SJSA1 (cell line): ENCODE measurements at regions not wholly inside any gene's neighbourhood (a gene's known extent, or its start where the extent isn't known, plus 50 kb on each side); places are given as distances from the start of the nearest gene placed in this dataset.

Experiments
- DNase-seq, 2 experiments: peaks; one replicate each; pipeline ENCODE4 v3.0.0-alpha.2; 2015 to 2020; ENCODE audit warnings: low spot score in 2 of 2, low read depth in 1 of 2
- H3K27ac ChIP-seq: fragments of 250-450 bp; sonication (Bioruptor Pico); 2 replicates; pipeline ENCODE4 v1.5.1; 2020; ENCODE audit warnings: mild to moderate bottlenecking, moderate library complexity
- H3K27me3 ChIP-seq: fragments of 250-450 bp; sonication (Bioruptor Pico); replicated peaks from 2 replicates; pipeline ENCODE4 v1.5.1; 2020; ENCODE audit warnings: mild to moderate bottlenecking, moderate library complexity
- H3K36me3 ChIP-seq: fragments of 250-450 bp; sonication (Bioruptor Pico); 2 replicates; pipeline ENCODE4 v1.5.1; 2020; ENCODE audit warnings: mild to moderate bottlenecking
- H3K4me1 ChIP-seq: fragments of 250-450 bp; sonication (Bioruptor Pico); replicated peaks from 2 replicates; pipeline ENCODE4 v1.6.1; 2021; ENCODE audit warnings: mild to moderate bottlenecking
- H3K4me3 ChIP-seq: fragments of 250-450 bp; sonication (Bioruptor Pico); 2 replicates; pipeline ENCODE4 v1.5.1; 2020; ENCODE audit warnings: mild to moderate bottlenecking
- H3K9me3 ChIP-seq: fragments of 250-450 bp; sonication (Bioruptor Pico); replicated peaks from 2 replicates; pipeline ENCODE4 v1.5.1; 2020; ENCODE audit warnings: mild to moderate bottlenecking

DNA sequence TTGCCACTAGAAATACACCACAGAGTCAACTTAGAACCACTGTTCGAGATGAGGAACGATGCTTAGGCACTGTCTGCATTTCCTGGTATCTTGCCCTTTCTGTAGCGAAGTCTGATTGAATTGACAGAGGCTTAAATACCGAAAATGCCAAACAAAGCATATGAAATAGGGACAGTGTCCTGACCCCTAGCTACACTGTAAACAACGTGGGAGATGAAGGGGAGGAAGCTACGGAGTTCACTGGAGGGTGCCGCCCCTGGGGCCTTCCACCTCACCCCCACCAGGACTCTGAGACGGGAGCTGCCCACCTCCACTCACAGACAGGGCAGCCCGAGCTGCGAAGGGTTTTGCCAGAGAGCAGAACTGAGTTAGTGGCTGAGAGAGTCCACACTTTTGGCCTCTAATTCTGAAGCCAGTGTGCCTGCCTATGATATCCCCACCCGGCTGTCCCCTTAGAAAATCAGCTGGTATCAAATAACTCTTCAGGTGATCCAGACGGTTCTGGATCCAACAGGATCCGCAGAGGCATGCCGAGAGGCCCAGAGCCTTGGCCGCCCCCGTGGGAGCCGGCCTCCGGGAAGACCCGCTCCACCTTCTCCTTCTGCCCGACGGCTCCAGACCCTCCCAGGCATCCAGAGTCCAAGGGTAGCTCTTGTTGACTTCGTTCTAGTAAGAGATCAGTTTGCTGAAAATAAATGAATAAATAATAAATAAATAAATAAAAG is 230.7 kb upstream of the DIO3 start:
- Histone ChIP-seq H3K4me1 (no peaks in the 10 kb centered on the region), H3K27me3 (no peaks in the 10 kb centered on the region), H3K36me3 (no peaks in the 10 kb centered on the region), H3K27ac (no peak overlapping the region), H3K4me3 (no peak overlapping the region), H3K9me3 (no peaks in the 10 kb centered on the region)
- no peak for DNase-seq

DNA sequence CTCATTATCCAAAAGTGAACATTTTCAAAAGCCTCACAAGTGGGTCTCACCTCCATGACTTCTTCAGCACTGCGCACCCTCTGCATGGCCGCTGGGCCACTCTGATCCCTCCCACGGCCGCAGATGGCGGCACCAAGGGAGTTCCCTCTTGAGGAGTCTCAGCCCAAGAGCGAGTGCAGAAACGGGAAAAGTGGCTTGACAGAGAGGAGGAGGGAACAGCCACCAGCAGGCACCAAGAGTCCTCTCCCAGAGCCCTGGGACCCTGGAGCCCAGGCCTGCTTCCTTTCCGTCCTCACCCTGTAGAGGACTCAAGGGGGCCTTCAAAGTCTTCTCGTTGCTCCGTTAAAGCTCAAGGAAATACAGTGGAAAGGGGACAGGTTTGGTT is 230.2 kb upstream of the DIO3 start:
- no peak for DNase-seq

DNA sequence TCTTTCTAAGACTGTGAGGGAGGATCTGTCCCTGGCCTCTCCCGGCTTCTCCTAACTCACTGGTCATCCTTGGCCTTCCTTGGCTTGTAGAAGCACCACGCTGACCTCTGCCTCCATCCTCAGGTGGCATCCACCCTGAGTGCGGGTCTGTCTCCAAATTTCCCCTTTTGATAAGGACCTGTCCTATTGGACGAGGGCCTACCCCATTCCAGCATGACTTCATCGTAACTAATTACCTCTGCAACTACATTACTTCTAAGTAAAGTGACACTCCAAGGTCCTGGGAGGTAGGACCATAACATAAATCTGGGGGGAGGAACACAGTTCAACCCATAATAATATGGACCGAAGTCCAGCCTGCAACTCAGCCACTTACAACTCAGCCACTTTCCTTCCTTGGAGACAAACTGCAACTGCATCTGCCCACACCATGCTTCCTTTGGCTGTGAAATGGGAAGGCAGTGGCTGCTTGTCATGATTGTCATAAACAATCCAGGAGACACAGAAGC is 229.6 kb upstream of the DIO3 start:
- H3K9me3 ChIP-seq: no peaks in the 10 kb centered on the region
- H3K4me3 ChIP-seq: no peak overlapping the region
- H3K27me3 ChIP-seq: no peaks in the 10 kb centered on the region
- no peak overlapping the region for H3K27ac ChIP-seq
- DNase-seq: no peak
- H3K4me1 ChIP-seq: no peaks in the 10 kb centered on the region
- no peaks in the 10 kb centered on the region for H3K36me3 ChIP-seq

More for the DNA sequence above, 230.2 kb upstream of the DIO3 start:
- H3K4me1 ChIP-seq: no peaks in the 10 kb centered on the region
- no peaks in the 10 kb centered on the region for H3K9me3 ChIP-seq
- H3K4me3 ChIP-seq: no peak overlapping the region
- H3K36me3 ChIP-seq: no peaks in the 10 kb centered on the region
- H3K27ac ChIP-seq: no peak overlapping the region
- H3K27me3 ChIP-seq: no peaks in the 10 kb centered on the region

DNA sequence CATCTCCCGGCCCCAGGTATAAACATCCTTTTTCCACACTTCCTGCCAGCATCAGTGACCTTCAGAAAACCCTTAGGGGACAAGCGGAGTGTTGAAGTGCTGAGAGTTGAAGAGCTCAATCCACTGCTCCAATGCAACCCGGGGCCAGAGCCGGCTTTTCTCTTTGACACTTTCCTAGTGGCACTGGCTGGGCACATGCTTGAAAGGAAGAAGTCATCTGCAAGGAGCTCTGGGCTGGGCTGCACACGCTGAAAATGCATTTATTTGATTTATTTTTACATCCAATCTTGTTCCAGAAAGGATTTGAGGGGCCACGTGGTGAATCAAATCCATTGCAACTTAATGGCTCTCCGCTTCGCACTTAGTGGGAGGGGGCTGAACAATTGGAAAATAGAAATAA is 229.0 kb upstream of the DIO3 start:
- no peaks in the 10 kb centered on the region for H3K4me1 ChIP-seq
- H3K9me3 ChIP-seq: no peaks in the 10 kb centered on the region
- H3K27ac ChIP-seq: no peak overlapping the region
- no peaks in the 10 kb centered on the region for H3K27me3 ChIP-seq
- H3K36me3 ChIP-seq: no peaks in the 10 kb centered on the region
- no peak overlapping the region for H3K4me3 ChIP-seq
- no peak for DNase-seq

DNA sequence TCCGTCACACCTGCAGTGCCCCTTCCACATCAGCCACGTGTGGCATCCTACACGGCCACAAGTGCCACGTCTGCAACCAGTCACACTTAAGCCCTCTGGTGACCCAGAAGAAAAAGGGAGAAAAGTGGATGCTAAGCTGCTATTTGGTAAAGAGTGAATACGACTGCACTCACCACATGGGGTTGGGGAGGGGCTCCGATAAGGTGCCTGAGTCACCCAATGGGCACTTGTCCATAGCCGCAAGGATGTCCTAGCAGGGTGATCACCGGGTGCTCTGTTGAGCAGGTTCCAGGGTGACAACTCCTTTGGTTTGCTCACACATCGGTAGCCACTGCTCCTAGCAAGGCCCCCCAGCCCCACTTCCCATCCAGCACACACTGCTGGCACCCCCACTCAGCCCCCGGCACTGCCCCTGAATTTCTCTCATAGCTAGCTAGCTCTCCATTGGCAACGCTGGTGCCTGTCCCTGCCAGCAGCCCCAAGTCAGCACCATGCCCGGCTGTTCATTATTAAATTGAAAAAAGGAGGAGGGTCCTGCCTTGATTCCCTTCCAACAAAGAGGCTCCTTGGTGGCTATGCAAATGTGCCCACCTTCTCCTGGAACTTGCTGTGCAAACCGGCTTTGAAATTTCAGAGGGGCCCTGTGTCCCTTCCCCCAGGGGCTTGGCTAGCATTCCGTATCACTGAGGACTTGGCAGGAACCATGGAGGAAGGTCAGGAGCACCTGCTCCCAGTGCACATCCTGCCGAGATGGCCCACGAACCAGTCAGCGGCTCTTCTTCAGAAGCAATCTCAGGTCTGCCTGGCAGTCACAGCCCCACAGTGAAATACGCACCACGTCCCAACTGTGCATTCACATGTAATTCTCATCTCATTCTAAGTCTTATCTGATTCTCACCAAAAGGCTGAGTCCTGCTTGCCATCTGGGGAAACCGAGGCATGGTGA is 227.7 kb upstream of the DIO3 start:
- no peaks in the 10 kb centered on the region for H3K36me3 ChIP-seq
- no peak for DNase-seq
- no peaks in the 10 kb centered on the region for H3K27me3 ChIP-seq
- H3K4me3 ChIP-seq: no peak overlapping the region
- H3K4me1 ChIP-seq: no peaks in the 10 kb centered on the region
- no peaks in the 10 kb centered on the region for H3K9me3 ChIP-seq
- no peak overlapping the region for H3K27ac ChIP-seq

DNA sequence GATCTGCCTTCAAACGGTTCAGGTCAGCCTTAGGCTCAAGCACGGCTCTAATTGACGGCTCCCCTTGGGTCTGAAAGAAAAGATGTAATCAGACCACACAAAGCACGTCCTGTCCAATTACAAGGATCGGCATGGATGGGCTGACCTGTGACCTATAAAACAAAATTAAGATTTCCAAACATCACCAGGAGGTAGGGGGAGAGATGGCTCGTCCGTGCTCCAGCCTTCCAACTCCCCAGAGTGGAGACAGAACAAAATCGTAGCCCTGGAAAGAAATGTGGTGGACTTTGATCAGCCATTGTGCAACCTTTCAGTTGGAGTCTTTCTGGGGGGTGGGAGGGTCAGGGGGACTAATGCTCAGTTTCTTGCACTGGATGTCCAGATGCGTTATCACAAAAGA is 226.6 kb upstream of the DIO3 start:
- DNase-seq: no peak
- H3K36me3 ChIP-seq: no peaks in the 10 kb centered on the region
- H3K27me3 ChIP-seq: no peaks in the 10 kb centered on the region
- no peak overlapping the region for H3K4me3 ChIP-seq
- H3K4me1 ChIP-seq: no peaks in the 10 kb centered on the region
- no peaks in the 10 kb centered on the region for H3K9me3 ChIP-seq
- no peak overlapping the region for H3K27ac ChIP-seq

DNA sequence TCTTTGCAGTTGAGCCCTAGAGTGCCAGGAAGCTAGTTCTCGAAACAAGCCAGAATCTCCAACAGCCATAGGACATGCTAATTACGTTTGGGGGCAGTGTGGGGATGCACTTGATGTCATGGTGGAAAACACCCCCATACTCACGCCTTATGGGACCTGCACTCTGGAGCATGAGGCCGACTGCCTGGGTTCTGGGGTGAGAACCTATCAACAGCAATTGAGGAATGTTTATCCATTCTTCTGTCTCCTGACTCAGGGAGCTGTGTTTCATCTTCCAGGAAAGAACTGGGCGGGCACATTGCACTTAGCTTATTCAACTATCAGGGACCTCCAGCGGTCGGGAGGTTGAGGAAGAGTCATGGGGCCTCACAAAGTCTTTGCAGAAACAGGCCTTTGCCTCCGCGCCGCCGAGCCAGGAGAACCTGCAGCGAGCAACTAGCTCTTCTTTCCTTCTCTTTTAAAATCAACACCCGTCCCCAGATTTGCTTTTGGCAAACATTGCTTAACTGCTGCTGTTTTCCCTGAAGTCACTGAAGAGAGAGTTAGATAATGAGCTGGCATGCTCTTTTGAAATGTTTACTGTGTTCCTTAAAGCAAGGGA is 226.1 kb upstream of the DIO3 start:
- H3K27ac ChIP-seq: no peak overlapping the region
- H3K36me3 ChIP-seq: no peaks in the 10 kb centered on the region
- no peaks in the 10 kb centered on the region for H3K9me3 ChIP-seq
- H3K27me3 ChIP-seq: no peaks in the 10 kb centered on the region
- H3K4me3 ChIP-seq: no peak overlapping the region
- H3K4me1 ChIP-seq: no peaks in the 10 kb centered on the region
- DNase-seq: no peak

DNA sequence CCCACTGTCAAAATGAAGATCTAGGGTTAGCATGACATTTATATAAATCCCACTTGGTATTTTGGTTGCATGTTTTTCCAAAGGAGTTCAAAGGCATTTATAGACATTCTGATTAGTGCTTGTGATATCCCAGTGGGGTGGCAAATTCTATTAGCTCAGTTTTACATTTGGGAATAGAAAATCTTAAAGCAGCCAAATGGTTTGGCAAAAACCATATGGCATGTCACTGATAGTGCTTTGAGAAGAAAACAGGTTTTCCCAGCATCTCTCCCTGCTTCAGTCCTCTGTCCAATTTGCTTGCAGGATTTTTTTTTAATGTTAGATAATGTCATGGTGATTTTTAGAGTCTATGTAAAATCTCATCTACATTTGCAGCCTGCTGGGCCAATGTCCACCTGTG is 225.1 kb upstream of the DIO3 start:
- Histone ChIP-seq H3K36me3 (no peaks in the 10 kb centered on the region), H3K4me3 (no peak overlapping the region), H3K9me3 (no peaks in the 10 kb centered on the region), H3K4me1 (no peaks in the 10 kb centered on the region), H3K27ac (no peak overlapping the region), H3K27me3 (no peaks in the 10 kb centered on the region)
- DNase-seq: no peak

DNA sequence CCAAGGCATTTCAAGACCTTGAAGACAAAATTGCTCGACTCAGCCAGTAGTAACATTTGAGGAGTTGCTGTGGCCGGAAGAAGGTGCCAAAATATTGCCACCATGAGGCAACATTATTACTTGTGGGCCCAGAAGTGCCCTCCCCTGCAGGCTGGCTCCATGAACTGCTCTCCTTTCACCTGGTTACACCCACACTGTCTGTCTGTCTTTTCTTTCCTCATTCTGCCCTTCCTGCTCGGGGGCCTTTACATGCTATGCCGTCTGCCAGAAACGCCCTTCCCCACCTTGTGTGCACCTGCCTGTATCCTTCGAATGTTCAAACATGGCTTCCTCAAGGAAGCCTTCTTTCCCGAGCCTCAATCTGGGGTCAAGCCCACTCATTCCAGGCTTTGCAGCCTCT is 224.2 kb upstream of the DIO3 start:
- no peaks in the 10 kb centered on the region for H3K4me1 ChIP-seq
- no peak overlapping the region for H3K4me3 ChIP-seq
- no peaks in the 10 kb centered on the region for H3K9me3 ChIP-seq
- H3K27ac ChIP-seq: no peak overlapping the region
- no peak for DNase-seq
- H3K27me3 ChIP-seq: no peaks in the 10 kb centered on the region
- no peaks in the 10 kb centered on the region for H3K36me3 ChIP-seq

DNA sequence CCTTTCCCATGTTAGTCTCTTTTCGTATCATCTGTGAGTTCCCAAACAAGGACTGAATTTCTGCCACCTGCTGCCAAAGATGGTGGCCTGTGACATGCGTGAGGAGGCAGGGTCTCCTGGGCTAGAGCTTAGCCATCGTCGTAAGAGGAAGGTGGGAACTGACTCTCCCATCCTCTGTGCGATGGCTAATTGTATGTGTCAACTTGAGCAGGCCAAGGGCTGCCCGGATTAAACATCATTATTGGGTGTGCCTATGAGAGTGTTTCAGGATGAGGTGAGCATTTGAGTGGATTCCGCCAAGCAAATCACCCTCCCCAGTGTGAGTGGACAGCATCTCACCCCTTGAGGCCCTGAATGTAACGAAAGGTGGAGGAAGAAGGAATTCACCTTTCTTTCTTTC is 220.7 kb upstream of the DIO3 start:
- DNase-seq: no peak
- H3K36me3 ChIP-seq: no peaks in the 10 kb centered on the region
- no peaks in the 10 kb centered on the region for H3K9me3 ChIP-seq
- no peak overlapping the region for H3K4me3 ChIP-seq
- H3K4me1 ChIP-seq: no peaks in the 10 kb centered on the region
- no peak overlapping the region for H3K27ac ChIP-seq
- H3K27me3 ChIP-seq: no peaks in the 10 kb centered on the region

DNA sequence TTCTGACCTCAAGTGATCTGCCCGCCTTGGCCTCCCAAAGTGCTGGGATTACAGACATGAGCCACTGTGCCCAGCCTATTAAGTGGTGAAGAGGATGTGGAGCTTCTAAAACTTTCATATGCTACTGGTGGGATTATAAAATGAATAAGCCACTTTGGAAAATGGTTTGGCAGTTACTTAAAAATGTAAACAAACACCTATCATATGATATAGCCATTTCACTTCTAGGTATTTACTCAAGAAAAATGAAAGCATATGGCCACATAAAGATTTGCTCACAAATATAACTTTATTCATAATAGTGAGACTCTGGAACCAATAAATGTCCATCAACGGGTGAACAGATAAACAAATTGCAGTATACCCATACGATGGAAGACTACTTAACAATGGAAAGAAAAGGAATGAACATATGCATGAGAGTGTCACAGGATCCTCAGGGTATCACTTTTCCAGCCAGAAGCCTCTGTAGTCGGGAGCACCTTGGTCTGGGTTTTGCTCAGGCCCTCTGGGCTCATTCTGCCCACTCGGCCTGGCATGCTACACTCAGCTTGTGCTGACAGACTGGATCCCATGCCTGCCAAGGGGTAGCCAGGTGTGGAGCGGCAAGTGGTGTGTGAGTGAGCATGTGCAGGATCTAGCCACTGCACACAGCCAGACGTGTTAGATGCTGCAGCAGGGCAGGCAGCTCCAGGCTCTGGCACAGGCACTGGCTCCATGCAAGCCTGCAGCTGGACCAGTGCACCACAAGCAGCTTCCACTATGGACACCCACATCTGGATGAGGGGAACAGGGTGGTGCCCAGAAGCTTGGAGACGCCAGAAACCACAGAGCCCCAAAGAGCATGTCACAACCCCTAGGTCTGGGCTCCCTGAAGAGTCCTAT is 213.2 kb upstream of the DIO3 start:
- H3K4me3 ChIP-seq: no peak overlapping the region
- no peaks in the 10 kb centered on the region for H3K4me1 ChIP-seq
- no peaks in the 10 kb centered on the region for H3K9me3 ChIP-seq
- H3K27ac ChIP-seq: no peak overlapping the region
- H3K36me3 ChIP-seq: no peaks in the 10 kb centered on the region
- DNase-seq: no peak
- H3K27me3 ChIP-seq: no peaks in the 10 kb centered on the region

DNA sequence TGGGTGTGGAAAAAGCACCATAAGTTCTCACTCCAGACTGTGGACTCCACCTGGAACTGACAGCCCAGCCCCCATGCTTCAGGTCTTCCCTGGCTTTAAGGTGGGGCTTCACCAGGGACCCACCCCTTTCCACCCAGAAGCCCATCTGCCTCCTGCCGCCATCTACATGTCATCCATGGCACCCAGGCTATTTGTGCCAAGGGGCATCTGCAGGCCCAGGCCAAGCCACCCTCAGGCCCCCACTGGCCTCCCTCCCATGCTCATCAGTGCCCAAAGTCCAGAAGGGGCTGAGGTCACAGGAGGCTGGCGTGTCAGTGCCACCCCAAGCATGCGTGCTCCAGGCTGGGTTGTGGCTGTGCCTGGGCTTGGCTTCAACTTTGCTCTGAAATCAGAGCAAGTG is 212.2 kb upstream of the DIO3 start:
- no peak for DNase-seq
- Histone ChIP-seq H3K27ac (no peak overlapping the region), H3K27me3 (no peaks in the 10 kb centered on the region), H3K4me1 (no peaks in the 10 kb centered on the region), H3K36me3 (no peaks in the 10 kb centered on the region), H3K4me3 (no peak overlapping the region), H3K9me3 (no peaks in the 10 kb centered on the region)

DNA sequence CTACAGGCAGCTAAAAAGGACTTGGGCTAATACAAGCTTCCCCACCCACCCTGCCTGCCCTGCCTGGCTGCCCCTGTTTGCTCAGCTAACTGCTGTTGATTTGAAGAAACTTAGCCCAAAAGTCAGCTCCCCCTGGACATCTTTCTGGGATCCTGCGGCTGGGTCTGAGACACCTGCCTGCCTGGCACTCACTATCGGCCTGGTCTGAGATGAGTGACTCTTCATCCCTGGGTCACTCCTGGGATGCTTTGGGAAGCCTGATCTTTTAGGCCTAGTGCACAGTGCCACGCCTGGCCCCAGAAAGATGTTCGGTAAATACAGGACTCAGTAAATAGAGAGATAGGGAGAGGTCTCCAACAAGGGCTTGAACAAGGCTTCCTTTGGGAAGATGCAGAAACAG is 211.3 kb upstream of the DIO3 start:
- Histone ChIP-seq H3K36me3 (no peaks in the 10 kb centered on the region), H3K4me3 (no peak overlapping the region)

More for the DNA sequence above, 211.3 kb upstream of the DIO3 start:
- Histone ChIP-seq H3K4me1 (no peaks in the 10 kb centered on the region), H3K9me3 (no peaks in the 10 kb centered on the region), H3K27me3 (no peaks in the 10 kb centered on the region), H3K27ac (no peak overlapping the region)
- no peak for DNase-seq
